SK-N-SH (cell line): ENCODE measurements at regions not wholly inside any gene's neighbourhood (a gene's known extent, or its start where the extent isn't known, plus 50 kb on each side); places are given as distances from the start of the nearest gene placed in this dataset.

Experiments used
- CTCF ChIA-PET: fragments of 300-600, 350-600 bp; formaldehyde crosslinking; extraction: SDS; loops from one replicate; lab custom pipeline; 2021; lab: Yijun Ruan, JAX
- POLR2A ChIA-PET: fragments of 350-600 bp; sonication (Branson Sonifier 250); formaldehyde crosslinking; extraction: SDS; loops from one replicate; lab custom pipeline; 2020; ENCODE audit warnings: antibody characterized with exemption, inconsistent platforms; lab: Yijun Ruan, JAX
- DNase-seq: peaks from one replicate; pipeline ENCODE4 v3.0.0; 2012
- H2AFZ ChIP-seq: fragments of 200-600 bp; sonication (generic); 2 replicates; pipeline ENCODE4 v1.8.1; 2016; ENCODE audit warnings: antibody characterized with exemption, mild to moderate bottlenecking, low read depth
- H3F3A ChIP-seq: fragments of 200-600 bp; sonication (generic); replicated peaks from 2 replicates; pipeline ENCODE3; 2016; ENCODE audit warnings: antibody characterized with exemption, mild to moderate bottlenecking; ENCODE audit not compliant: insufficient read depth
- H3K27ac ChIP-seq, 2 experiments: fragments of 200-500 bp in 1 of 2; fragments of 200-600 bp in 1 of 2; sonication (Bioruptor generic) in 1 of 2; sonication (generic), shearing (Covaris generic) in 1 of 2; 2 replicates each; pipeline versions ENCODE4 v1.5.1 to v1.6.1; 2014 to 2016; ENCODE audit warnings: low read depth in 2 of 2, inconsistent platforms in 1 of 2, low read length in 1 of 2, mild to moderate bottlenecking in 1 of 2, mixed read lengths in 1 of 2
- H3K27me3 ChIP-seq: fragments of 200-600 bp; sonication (generic), shearing (Covaris generic); 2 replicates; pipeline ENCODE4 v1.6.1; 2016; ENCODE audit warnings: mixed run types; ENCODE audit not compliant: insufficient read depth
- H3K36me3 ChIP-seq, 2 experiments: fragments of 200-500 bp in 1 of 2; fragments of 200-600 bp in 1 of 2; sonication (Bioruptor generic) in 1 of 2; sonication (generic) in 1 of 2; replicated peaks in 1 of 2; 2 replicates each; pipeline versions ENCODE3 to v1.5.1; 2014 to 2016; ENCODE audit warnings: low read length in 1 of 2, mild to moderate bottlenecking in 1 of 2; ENCODE audit not compliant: insufficient read depth in 2 of 2, control insufficient read depth in 1 of 2
- H3K4me1 ChIP-seq, 2 experiments: fragments of 200-500 bp in 1 of 2; fragments of 200-600 bp in 1 of 2; sonication (Bioruptor generic) in 1 of 2; sonication (generic), shearing (Covaris generic) in 1 of 2; 2 replicates each; pipeline versions ENCODE4 v1.5.1 to v1.6.1; 2014 to 2016; ENCODE audit warnings: low read depth in 1 of 2, low read length in 1 of 2, mixed run types in 1 of 2; ENCODE audit not compliant: insufficient read depth in 2 of 2, control insufficient read depth in 1 of 2
- H3K4me2 ChIP-seq: fragments of 200-600 bp; sonication (generic), shearing (Covaris generic); 2 replicates; pipeline ENCODE4 v1.6.1; 2017; ENCODE audit warnings: mixed run types
- H3K4me3 ChIP-seq, 2 experiments: fragments of 200-500 bp in 1 of 2; fragments of 200-600 bp in 1 of 2; sonication (Bioruptor generic) in 1 of 2; sonication (generic), shearing (Covaris generic) in 1 of 2; 2 replicates each; pipeline versions ENCODE4 v1.5.1 to v1.8.1; 2014 to 2016; ENCODE audit warnings: low read depth in 2 of 2, inconsistent platforms in 1 of 2, low read length in 1 of 2, mild to moderate bottlenecking in 1 of 2, mixed read lengths in 1 of 2, moderate library complexity in 1 of 2
- H3K79me2 ChIP-seq: fragments of 200-600 bp; sonication (generic); 2 replicates; pipeline ENCODE4 v1.8.1; 2017; ENCODE audit warnings: mild to moderate bottlenecking; ENCODE audit not compliant: insufficient read depth
- H3K9ac ChIP-seq: fragments of 200-600 bp; sonication (generic); 2 replicates; pipeline ENCODE4 v1.6.1; 2017; ENCODE audit warnings: mixed run types
- H3K9me2 ChIP-seq: fragments of 200-600 bp; sonication (generic); 2 replicates; pipeline ENCODE4 v1.6.1; 2017; ENCODE audit warnings: mixed run types
- H3K9me3 ChIP-seq: fragments of 200-600 bp; sonication (generic); 2 replicates; pipeline ENCODE4 v1.6.1; 2017; ENCODE audit warnings: mixed run types, mild to moderate bottlenecking, moderate library complexity
- H4K20me1 ChIP-seq: fragments of 200-600 bp; sonication (generic); 2 replicates; pipeline ENCODE4 v1.6.1; 2017; ENCODE audit warnings: mild to moderate bottlenecking, mixed run types; ENCODE audit not compliant: insufficient read depth
- CHD2 ChIP-seq: fragments of 150-350 bp; IDR thresholded peaks from 2 replicates; pipeline ENCODE4 v1.6.1; 2018; ENCODE audit warnings: low read length; ENCODE audit not compliant: partially characterized antibody
- IRF3 ChIP-seq: fragments of 150-350 bp; IDR thresholded peaks from 2 replicates; pipeline ENCODE4 v1.6.1; 2016; ENCODE audit warnings: mild to moderate bottlenecking, low read depth, low read length
- MAX ChIP-seq: IDR thresholded peaks from 2 replicates; pipeline ENCODE4 v1.4.0; 2012; ENCODE audit warnings: low read depth
- NRF1 ChIP-seq: IDR thresholded peaks from 2 replicates; pipeline ENCODE4 v1.6.1; 2012; ENCODE audit warnings: low read depth, mild to moderate bottlenecking, low read length
- PBX3 ChIP-seq: IDR thresholded peaks from 2 replicates; pipeline ENCODE4; 2012
- REST ChIP-seq: IDR thresholded peaks from 2 replicates; pipeline ENCODE4 v1.6.1; 2012; ENCODE audit warnings: mild to moderate bottlenecking, low read depth, low read length, moderate library complexity
- SIN3A ChIP-seq: IDR thresholded peaks from 2 replicates; pipeline ENCODE4 v1.6.1; 2012; ENCODE audit warnings: low read depth, mild to moderate bottlenecking, low read length, moderate library complexity, borderline replicate concordance
- TAF1 ChIP-seq: IDR thresholded peaks from 2 replicates; pipeline ENCODE4 v1.6.1; 2012; ENCODE audit warnings: low read depth, mild to moderate bottlenecking, low read length, moderate library complexity, borderline replicate concordance
- TCF12 ChIP-seq: IDR thresholded peaks from 2 replicates; pipeline ENCODE4 v1.4.0; 2012
- USF1 ChIP-seq: IDR thresholded peaks from 2 replicates; pipeline ENCODE4 v1.4.0; 2012; ENCODE audit warnings: low read depth, borderline replicate concordance
- ZBTB33 ChIP-seq: IDR thresholded peaks from 2 replicates; pipeline ENCODE4 v1.4.0; 2012; ENCODE audit warnings: low read depth, borderline replicate concordance
- WGBS: methylation state at CpG from one replicate; pipeline ENCODE4 v1.1.6; 2017; ENCODE audit warnings: low lambda C conversion rate; 5-methylcytosine and 5-hydroxymethylcytosine counted together

GRCh38 chr1:110749960-110750359 is 75.2 kb upstream of the KCNA3 start:
- no peak overlapping the region for H3K9ac ChIP-seq
- H3K4me1 ChIP-seq: no peaks in the 10 kb centered on the region
- no peaks in the 10 kb centered on the region for H3F3A ChIP-seq
- no peaks in the 10 kb centered on the region for H3K79me2 ChIP-seq
- no peaks in the 10 kb centered on the region for H3K36me3 ChIP-seq
- H4K20me1 ChIP-seq: no peaks in the 10 kb centered on the region
- POLR2A ChIA-PET: no interaction called here
- TF ChIP-seq TAF1: no peak
- no peak for TF ChIP-seq TCF12
- TF ChIP-seq PBX3: no peak
- no peak for TF ChIP-seq ZBTB33
- TF ChIP-seq NRF1: no peak
- TF ChIP-seq USF1: no peak
- no peak for TF ChIP-seq CHD2
- TF ChIP-seq MAX: no peak
- no peak for TF ChIP-seq IRF3
- H3K4me3 ChIP-seq: no peak overlapping the region
- CTCF ChIA-PET: interaction anchor here (1.1 to 3.4 kb wide), 5 partner anchors 15 to 194 kb away, joined by 3 to 14 read pairs (median 6); no protein-coding TSS in a partner anchor
- no peaks in the 10 kb centered on the region for H3K9me3 ChIP-seq
- no peak overlapping the region for H3K4me2 ChIP-seq
- WGBS: 34% methylated on average over 4 of the region's 4 CpGs
- no peaks in the 10 kb centered on the region for H3K9me2 ChIP-seq
- H3K27ac ChIP-seq: no peak overlapping the region
- H3K27me3 ChIP-seq: no peaks in the 10 kb centered on the region
- no peak for DNase-seq
- no peak overlapping the region for H2AFZ ChIP-seq

- Histone ChIP-seq H3K27me3 (no peaks in the 10 kb centered on the region), H3K9ac (no peak overlapping the region), H3F3A (no peaks in the 10 kb centered on the region), H3K4me1 (no peaks in the 10 kb centered on the region)
- TF ChIP-seq REST (peak; percentile 97), SIN3A (no peak)
- TF ChIP-seq, all 33 proteins: peak for 1
- ChIA-PET CTCF (no interaction called here), POLR2A (no interaction called here)
- no peak for DNase-seq
- Histone ChIP-seq H3K79me2 (no peaks in the 10 kb centered on the region), H3K9me2 (no peaks in the 10 kb centered on the region), H2AFZ (no peak overlapping the region), H3K4me2 (no peak overlapping the region), H3K9me3 (no peaks in the 10 kb centered on the region), H3K36me3 (no peaks in the 10 kb centered on the region), H3K27ac (no peak overlapping the region), H4K20me1 (no peaks in the 10 kb centered on the region), H3K4me3 (no peak overlapping the region)
- WGBS: 72% methylated on average over 10 of the region's 10 CpGs
Observed at GRCh38 chr1:110746644-110747259, 72.0 kb upstream of the KCNA3 start.
